ENCODE measurements at regions not wholly inside any gene's neighbourhood (a gene's known extent, or its start where the extent isn't known, plus 50 kb on each side); places are given as distances from the start of the nearest gene placed in this dataset.

- TF ChIP-seq EZH2 (IDR thresholded peaks at IDR 0.05; ENCODE audit: low read length) = no peak
- TF ChIP-seq, protein P1, sequence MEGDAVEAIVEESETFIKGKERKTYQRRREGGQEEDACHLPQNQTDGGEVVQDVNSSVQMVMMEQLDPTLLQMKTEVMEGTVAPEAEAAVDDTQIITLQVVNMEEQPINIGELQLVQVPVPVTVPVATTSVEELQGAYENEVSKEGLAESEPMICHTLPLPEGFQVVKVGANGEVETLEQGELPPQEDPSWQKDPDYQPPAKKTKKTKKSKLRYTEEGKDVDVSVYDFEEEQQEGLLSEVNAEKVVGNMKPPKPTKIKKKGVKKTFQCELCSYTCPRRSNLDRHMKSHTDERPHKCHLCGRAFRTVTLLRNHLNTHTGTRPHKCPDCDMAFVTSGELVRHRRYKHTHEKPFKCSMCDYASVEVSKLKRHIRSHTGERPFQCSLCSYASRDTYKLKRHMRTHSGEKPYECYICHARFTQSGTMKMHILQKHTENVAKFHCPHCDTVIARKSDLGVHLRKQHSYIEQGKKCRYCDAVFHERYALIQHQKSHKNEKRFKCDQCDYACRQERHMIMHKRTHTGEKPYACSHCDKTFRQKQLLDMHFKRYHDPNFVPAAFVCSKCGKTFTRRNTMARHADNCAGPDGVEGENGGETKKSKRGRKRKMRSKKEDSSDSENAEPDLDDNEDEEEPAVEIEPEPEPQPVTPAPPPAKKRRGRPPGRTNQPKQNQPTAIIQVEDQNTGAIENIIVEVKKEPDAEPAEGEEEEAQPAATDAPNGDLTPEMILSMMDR (optimal IDR thresholded peaks at IDR 0.05 in 1 of 3, IDR thresholded peaks at IDR 0.05 in 1 of 3, conservative IDR thresholded peaks at IDR 0.05 in 1 of 3; ENCODE audit: extremely low read depth in 1 of 3, insufficient read depth in 2 of 3, low read length in 3 of 3) = no peak
These were observed 84.3 kb upstream of the PODXL start for GRCh38 chr7:131640686-131641085.
